Stomach (tissue), 4 donors: ENCODE measurements at regions not wholly inside any gene's neighbourhood (a gene's known extent, or its start where the extent isn't known, plus 50 kb on each side); places are given as distances from the start of the nearest gene placed in this dataset.

ENCODE experiments used
- CTCF ChIP-seq, 7 experiments: fragments of 450-650 bp in 4 of 7; fragments of 200-600 bp in 3 of 7; sonication (generic) in 3 of 7; IDR thresholded peaks; one replicate each; pipeline ENCODE4 v1.5.1; 2016 to 2019; ENCODE audit warnings: antibody characterized with exemption in 7 of 7, control low read depth in 2 of 7, mild to moderate bottlenecking in 1 of 7
- EP300 ChIP-seq: sonication (generic); formaldehyde crosslinking; IDR thresholded peaks from one replicate; pipeline ENCODE4 v1.6.1; 2017; ENCODE audit warnings: antibody characterized with exemption
- POLR2A ChIP-seq, 4 donors: fragments of 450-650 bp; IDR thresholded peaks; one replicate each; pipeline ENCODE4 v1.6.1; 2016; ENCODE audit warnings: antibody characterized with exemption in 4 of 4, control low read depth in 2 of 4, mild to moderate bottlenecking in 1 of 4, moderate library complexity in 1 of 4
- POLR2AphosphoS5 ChIP-seq, 3 donors: sonication (generic); formaldehyde crosslinking; IDR thresholded peaks; one replicate each; pipeline ENCODE4 v1.6.1; 2016; ENCODE audit warnings: antibody characterized with exemption in 3 of 3

GRCh38 chr2:19479666-19480065, 121.2 kb upstream of the OSR1 start:
- TF ChIP-seq CTCF (IDR thresholded peaks at IDR 0.05) (no peak), POLR2AphosphoS5 (IDR thresholded peaks at IDR 0.05) (no peak), POLR2A (IDR thresholded peaks at IDR 0.05) (no peak), EP300 (no peak)
